ENCODE measurements at regions not wholly inside any gene's neighbourhood (a gene's known extent, or its start where the extent isn't known, plus 50 kb on each side); places are given as distances from the start of the nearest gene placed in this dataset.

GRCh38 chr13:66208589-66208988, 1021.5 kb downstream of the PCDH9 start:
- TF ChIP-seq EZH2phosphoT487 (IDR thresholded peaks at IDR 0.05; ENCODE audit: borderline replicate concordance, low read length) = no peak
- TF ChIP-seq, protein P1, sequence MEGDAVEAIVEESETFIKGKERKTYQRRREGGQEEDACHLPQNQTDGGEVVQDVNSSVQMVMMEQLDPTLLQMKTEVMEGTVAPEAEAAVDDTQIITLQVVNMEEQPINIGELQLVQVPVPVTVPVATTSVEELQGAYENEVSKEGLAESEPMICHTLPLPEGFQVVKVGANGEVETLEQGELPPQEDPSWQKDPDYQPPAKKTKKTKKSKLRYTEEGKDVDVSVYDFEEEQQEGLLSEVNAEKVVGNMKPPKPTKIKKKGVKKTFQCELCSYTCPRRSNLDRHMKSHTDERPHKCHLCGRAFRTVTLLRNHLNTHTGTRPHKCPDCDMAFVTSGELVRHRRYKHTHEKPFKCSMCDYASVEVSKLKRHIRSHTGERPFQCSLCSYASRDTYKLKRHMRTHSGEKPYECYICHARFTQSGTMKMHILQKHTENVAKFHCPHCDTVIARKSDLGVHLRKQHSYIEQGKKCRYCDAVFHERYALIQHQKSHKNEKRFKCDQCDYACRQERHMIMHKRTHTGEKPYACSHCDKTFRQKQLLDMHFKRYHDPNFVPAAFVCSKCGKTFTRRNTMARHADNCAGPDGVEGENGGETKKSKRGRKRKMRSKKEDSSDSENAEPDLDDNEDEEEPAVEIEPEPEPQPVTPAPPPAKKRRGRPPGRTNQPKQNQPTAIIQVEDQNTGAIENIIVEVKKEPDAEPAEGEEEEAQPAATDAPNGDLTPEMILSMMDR (IDR thresholded peaks at IDR 0.05; ENCODE audit: low read depth, low read length, poor library complexity, severe bottlenecking) = no peak
